ENCODE measurements at regions not wholly inside any gene's neighbourhood (a gene's known extent, or its start where the extent isn't known, plus 50 kb on each side); places are given as distances from the start of the nearest gene placed in this dataset.
A peak's percentile ranks its signal among the peaks of the same experiment; 100 is the strongest.

DNA sequence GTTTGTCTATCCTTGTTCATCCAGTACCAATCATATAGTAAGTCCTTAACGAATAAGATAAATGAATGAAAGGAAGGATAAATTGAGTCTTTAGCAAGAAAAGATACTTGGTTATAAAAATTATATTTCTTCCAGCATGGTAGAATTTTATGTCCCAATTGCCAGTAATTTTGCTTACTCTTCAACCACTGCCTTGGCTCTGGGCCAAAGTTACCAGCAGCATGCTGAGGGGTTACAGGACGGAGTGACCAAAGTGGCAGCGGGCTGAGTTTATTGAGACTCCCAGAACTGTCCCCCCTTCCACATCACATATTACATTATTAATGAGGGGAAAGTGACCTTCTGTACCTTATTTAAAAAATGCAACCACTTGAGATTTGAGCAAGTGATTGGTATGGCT, 121.7 kb downstream of the RASGEF1B start:
- Histone ChIP-seq H3K4me3 (no peak overlapping the region), H3K4me2 (no peak overlapping the region), H4K20me1 (ENCODE audit: insufficient read depth, poor library complexity, severe bottlenecking) (no peaks in the 10 kb centered on the region), H3K27me3 (no peaks in the 10 kb centered on the region), H3K79me2 (no peaks in the 10 kb centered on the region), H3K4me1 (ENCODE audit: insufficient read depth) (peaks cover 7% of the 10 kb centered on the region), H3K27ac (no peak overlapping the region), H3K9me3 (ENCODE audit: low read depth) (no peaks in the 10 kb centered on the region), H3K36me3 (replicated peaks; ENCODE audit: insufficient read depth, low read depth) (no peaks in the 10 kb centered on the region), H2AFZ (no peak overlapping the region), H3K9me2 (replicated peaks; ENCODE audit: insufficient read depth) (no peaks in the 10 kb centered on the region)
- 97% methylated on average over 3 of the region's 3 CpGs for WGBS (ENCODE audit: low lambda C conversion rate, missing lambda C conversion rate)
- DNase-seq (ENCODE audit: low spot score) = no peak
- no peak for TF ChIP-seq EZH2 (IDR thresholded peaks at IDR 0.05; ENCODE audit: borderline replicate concordance)
- TF ChIP-seq, protein P1, sequence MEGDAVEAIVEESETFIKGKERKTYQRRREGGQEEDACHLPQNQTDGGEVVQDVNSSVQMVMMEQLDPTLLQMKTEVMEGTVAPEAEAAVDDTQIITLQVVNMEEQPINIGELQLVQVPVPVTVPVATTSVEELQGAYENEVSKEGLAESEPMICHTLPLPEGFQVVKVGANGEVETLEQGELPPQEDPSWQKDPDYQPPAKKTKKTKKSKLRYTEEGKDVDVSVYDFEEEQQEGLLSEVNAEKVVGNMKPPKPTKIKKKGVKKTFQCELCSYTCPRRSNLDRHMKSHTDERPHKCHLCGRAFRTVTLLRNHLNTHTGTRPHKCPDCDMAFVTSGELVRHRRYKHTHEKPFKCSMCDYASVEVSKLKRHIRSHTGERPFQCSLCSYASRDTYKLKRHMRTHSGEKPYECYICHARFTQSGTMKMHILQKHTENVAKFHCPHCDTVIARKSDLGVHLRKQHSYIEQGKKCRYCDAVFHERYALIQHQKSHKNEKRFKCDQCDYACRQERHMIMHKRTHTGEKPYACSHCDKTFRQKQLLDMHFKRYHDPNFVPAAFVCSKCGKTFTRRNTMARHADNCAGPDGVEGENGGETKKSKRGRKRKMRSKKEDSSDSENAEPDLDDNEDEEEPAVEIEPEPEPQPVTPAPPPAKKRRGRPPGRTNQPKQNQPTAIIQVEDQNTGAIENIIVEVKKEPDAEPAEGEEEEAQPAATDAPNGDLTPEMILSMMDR (IDR thresholded peaks at IDR 0.05; ENCODE audit: poor library complexity) = no peak
- TF ChIP-seq EZH2phosphoT487 (IDR thresholded peaks at IDR 0.05; ENCODE audit: low read depth, severe bottlenecking, unreplicated experiment) = no peak

DNA sequence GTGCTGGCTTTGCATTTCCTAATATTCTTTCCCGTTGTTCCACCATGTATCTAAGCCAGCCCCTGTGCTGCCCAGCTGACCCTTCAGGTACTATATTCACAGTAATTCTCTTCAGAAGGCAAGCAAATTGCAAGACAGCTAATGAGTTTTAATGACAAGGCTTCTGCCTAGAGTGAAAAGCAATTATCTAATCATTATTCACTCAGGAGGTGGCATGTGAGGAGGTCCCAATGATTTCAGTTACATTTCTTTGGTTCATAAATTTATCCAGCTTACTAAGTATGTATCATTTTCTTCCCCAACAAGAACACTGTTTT, 123.0 kb downstream of the RASGEF1B start:
- no peaks in the 10 kb centered on the region for H3K9me3 ChIP-seq (ENCODE audit: low read depth)
- H3K9me2 ChIP-seq (replicated peaks; ENCODE audit: insufficient read depth) = no peaks in the 10 kb centered on the region
- no peak overlapping the region for H3K4me2 ChIP-seq
- no peaks in the 10 kb centered on the region for H4K20me1 ChIP-seq (ENCODE audit: insufficient read depth, poor library complexity, severe bottlenecking)
- TF ChIP-seq EZH2 (IDR thresholded peaks at IDR 0.05; ENCODE audit: borderline replicate concordance) = no peak
- TF ChIP-seq, protein P1 (IDR thresholded peaks at IDR 0.05; ENCODE audit: poor library complexity) = no peak
- no peak for TF ChIP-seq EZH2phosphoT487 (IDR thresholded peaks at IDR 0.05; ENCODE audit: low read depth, severe bottlenecking, unreplicated experiment)
- no peak overlapping the region for H3K27ac ChIP-seq
- peaks cover 7% of the 10 kb centered on the region for H3K4me1 ChIP-seq (ENCODE audit: insufficient read depth)
- H3K27me3 ChIP-seq = no peaks in the 10 kb centered on the region
- no peaks in the 10 kb centered on the region for H3K79me2 ChIP-seq
- no peak for DNase-seq (ENCODE audit: low spot score)
- no peaks in the 10 kb centered on the region for H3K36me3 ChIP-seq (replicated peaks; ENCODE audit: insufficient read depth, low read depth)
- no peak overlapping the region for H3K4me3 ChIP-seq
- WGBS (ENCODE audit: low lambda C conversion rate, missing lambda C conversion rate) = 58% methylated on average over 1 of the region's 1 CpG
- no peak overlapping the region for H2AFZ ChIP-seq

DNA sequence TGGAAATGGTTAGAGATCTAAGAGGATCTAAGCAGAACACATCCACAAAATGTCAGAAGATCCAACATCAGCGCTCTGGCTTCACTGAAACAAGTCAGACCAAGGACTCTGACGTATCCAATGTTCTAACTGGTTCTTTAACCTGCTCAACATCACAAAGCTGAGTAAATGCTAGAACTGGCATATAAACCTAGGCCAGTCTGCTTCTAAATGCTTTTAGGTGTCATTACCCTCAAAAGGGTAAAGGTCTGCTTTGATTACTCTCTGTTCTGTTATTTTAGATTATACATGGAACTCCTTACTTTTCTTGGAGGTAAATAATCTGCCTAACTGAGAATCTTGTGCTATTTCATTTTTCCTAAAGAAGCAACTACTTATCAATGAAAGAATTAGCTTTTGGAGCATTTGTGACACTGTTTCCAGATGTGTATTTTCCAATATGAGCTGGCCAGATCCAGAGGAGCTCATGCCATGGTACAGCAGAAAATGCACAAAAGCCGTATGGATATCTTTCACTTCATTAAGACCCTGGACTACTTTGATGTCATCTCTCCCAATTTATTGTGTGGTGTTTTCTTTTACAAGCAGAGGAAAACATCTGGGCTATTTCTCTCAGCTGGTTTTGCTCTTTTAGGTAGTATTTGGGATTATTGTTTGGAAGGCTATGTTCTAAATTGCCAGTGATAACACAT, 123.5 kb downstream of the RASGEF1B start:
- H3K36me3 ChIP-seq (replicated peaks; ENCODE audit: insufficient read depth, low read depth) = no peaks in the 10 kb centered on the region
- H2AFZ ChIP-seq = no peak overlapping the region
- H3K27me3 ChIP-seq = no peaks in the 10 kb centered on the region
- 60% methylated on average over 3 of the region's 3 CpGs for WGBS (ENCODE audit: low lambda C conversion rate, missing lambda C conversion rate)
- no peak for TF ChIP-seq EZH2phosphoT487 (IDR thresholded peaks at IDR 0.05; ENCODE audit: low read depth, severe bottlenecking, unreplicated experiment)
- no peaks in the 10 kb centered on the region for H3K9me3 ChIP-seq (ENCODE audit: low read depth)
- H3K27ac ChIP-seq = peak overlapping the region; percentile 36
- H4K20me1 ChIP-seq (ENCODE audit: insufficient read depth, poor library complexity, severe bottlenecking) = no peaks in the 10 kb centered on the region
- no peak overlapping the region for H3K4me3 ChIP-seq
- H3K9me2 ChIP-seq (replicated peaks; ENCODE audit: insufficient read depth) = no peaks in the 10 kb centered on the region
- DNase-seq (ENCODE audit: low spot score) = no peak
- H3K4me1 ChIP-seq (ENCODE audit: insufficient read depth) = peaks cover 7% of the 10 kb centered on the region
- no peaks in the 10 kb centered on the region for H3K79me2 ChIP-seq
- no peak overlapping the region for H3K4me2 ChIP-seq

GRCh38 chr4:81346719-81347118, 125.0 kb downstream of the RASGEF1B start:
- H3K4me3 ChIP-seq = no peak overlapping the region
- no peak overlapping the region for H3K4me2 ChIP-seq
- no peaks in the 10 kb centered on the region for H3K9me2 ChIP-seq (replicated peaks; ENCODE audit: insufficient read depth)
- H3K79me2 ChIP-seq = no peaks in the 10 kb centered on the region
- no peak overlapping the region for H3K27ac ChIP-seq
- peaks cover 7% of the 10 kb centered on the region for H3K4me1 ChIP-seq (ENCODE audit: insufficient read depth)
- H3K27me3 ChIP-seq = no peaks in the 10 kb centered on the region
- 94% methylated on average over 1 of the region's 1 CpG for WGBS (ENCODE audit: low lambda C conversion rate, missing lambda C conversion rate)
- no peak overlapping the region for H2AFZ ChIP-seq
- H3K9me3 ChIP-seq (ENCODE audit: low read depth) = no peaks in the 10 kb centered on the region
- TF ChIP-seq, protein P1 (IDR thresholded peaks at IDR 0.05; ENCODE audit: poor library complexity) = no peak
- TF ChIP-seq EZH2phosphoT487 (IDR thresholded peaks at IDR 0.05; ENCODE audit: low read depth, severe bottlenecking, unreplicated experiment) = no peak
- TF ChIP-seq EZH2 (IDR thresholded peaks at IDR 0.05; ENCODE audit: borderline replicate concordance) = no peak
- H3K36me3 ChIP-seq (replicated peaks; ENCODE audit: insufficient read depth, low read depth) = no peaks in the 10 kb centered on the region
- H4K20me1 ChIP-seq (ENCODE audit: insufficient read depth, poor library complexity, severe bottlenecking) = no peaks in the 10 kb centered on the region
- no peak for DNase-seq (ENCODE audit: low spot score)
